GM18499 (cell line): ENCODE measurements at regions not wholly inside any gene's neighbourhood (a gene's known extent, or its start where the extent isn't known, plus 50 kb on each side); places are given as distances from the start of the nearest gene placed in this dataset.
"Not testable (repeated sequence)": the region's sequence is repeated elsewhere in the genome, so short reads cannot be mapped to it uniquely, and the experiment has no call there.

Experiments
- ATAC-seq: cut with Tn5 transposase; IDR thresholded peaks from one replicate; pipeline ENCODE4 v1.9.1; 2021; ENCODE audit warnings: moderate number of reproducible peaks; ENCODE audit not compliant: insufficient read depth, unreplicated experiment

DNA sequence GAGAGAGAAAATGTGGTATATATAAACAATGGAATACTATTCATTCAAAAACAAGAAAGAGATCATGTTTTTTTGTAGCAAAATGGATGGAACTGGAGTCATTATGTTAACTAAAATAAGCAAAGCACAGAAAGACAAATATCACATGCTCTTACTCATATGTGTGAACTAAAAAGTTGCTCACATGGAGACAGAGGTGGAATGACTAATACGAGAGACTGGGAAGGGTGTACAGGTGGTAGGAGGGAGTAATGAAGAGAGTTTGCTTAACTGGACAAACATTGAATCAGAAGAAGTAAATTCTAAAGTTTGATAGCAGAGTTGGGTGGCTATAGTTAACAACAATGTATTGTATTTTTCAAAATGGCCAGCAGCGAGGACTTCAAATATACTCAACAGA lies 1080.7 kb upstream of the CHAC2 start:
- ATAC-seq: no peak

DNA sequence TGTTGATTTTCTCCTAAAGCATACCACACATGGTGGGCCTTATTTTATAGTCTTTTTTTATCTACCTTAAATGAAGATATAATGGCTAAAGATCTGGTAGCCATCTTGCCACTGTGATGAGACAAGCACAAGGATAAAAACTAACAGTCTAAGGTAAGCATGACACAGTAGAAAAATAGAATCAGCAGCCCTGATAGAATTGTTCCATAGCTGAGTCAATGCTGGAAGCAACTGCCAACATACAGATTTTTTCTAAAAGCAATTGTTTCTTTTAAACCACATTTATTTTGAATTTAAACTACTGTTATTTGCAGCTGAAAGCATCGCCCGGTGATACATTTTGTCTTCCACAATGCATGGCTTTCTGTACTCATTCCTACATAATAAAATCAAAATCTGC lies 1091.5 kb upstream of the CHAC2 start:
- no peak for ATAC-seq

DNA sequence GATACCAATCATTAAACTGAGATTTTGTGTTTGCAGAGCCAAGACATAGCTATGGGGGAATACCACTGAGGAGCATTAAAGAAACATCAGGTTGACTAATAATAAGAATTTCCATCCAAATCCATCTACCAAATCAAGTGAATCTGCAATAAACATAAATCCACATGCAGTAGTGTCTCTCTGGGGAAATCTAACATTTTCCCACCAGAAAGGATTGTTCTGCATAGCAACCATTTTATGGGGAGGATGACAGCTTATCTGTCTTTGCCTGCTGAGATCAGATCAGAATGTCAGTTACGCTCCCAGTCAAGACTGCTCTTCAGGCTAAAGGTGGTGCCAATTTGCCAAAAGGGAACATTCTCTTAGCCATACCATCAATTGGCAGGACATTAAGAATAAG lies 1098.9 kb upstream of the CHAC2 start:
- ATAC-seq: no peak

DNA sequence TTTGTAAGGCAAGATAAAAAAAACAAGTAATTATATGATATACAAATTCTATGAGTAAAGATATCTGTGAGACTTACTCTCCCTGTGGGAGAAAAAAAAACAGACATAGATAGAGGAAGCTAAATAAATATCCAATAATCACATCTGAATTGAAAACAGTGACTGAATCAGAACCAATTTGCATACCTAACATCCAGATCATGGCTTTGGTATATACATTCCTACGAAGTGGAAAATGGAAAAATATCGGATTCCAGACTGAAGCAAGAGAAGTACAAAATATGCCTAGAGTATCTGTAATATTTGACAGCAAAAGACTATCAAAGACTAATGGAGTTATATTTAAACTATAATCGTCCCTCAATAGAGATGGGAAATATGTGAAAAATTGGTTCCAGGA lies 1108.1 kb upstream of the CHAC2 start:
- ATAC-seq: no peak

DNA sequence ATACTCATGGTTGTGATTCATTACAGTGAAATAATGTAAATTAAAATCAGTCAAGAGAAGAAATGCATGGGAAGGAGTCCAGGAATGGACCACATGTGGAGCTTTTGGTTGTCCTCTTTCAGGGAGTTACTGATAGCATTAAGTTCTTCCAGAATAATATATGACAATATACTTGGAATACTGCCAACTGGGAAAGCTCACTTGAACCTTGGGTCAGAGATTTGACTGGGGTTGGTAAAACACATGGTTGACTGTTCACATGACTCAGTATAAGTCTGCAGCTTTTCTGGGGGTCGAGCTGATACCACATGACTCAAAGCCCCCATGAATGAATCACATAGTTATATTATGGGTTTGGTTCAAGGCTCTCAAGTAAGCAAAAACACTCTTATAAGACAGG lies 1109.0 kb upstream of the CHAC2 start:
- ATAC-seq: no peak

DNA sequence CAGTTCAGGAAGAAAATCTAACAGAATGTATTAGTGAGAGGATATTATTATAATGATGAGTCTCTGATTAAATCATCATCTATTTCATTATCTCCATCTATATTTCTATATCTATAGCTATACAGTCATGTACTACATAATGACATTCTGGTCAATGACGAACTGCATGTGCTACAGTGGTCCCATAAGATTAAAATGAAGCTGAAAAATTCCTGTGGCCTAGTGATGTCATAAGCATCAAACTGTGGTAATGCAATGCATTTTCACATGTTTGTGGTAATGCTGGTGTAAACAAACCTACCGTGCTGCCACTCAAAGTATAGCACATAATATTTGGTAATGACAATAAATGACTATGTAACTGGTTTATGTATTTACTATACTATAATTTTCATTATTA lies 1127.9 kb upstream of the CHAC2 start:
- no peak for ATAC-seq

DNA sequence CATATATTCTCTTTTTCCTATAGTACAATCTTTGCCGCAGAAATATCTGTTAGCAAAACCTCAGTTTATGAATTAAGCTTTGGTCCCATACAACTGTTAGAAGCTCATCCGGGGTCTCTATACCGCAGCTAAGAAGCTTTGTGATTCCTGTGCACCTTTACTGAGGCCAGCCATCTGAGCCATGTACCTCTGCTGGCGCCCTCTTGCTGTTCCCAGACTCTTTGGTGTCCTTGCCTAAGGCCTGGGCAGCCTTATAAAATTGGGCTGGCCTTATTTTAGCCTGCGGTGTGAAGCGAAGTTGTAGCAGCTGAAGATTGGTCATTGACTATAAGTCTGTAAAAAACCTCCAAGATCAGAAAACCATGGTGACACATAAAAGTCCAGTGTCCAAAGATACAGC lies 1135.1 kb upstream of the CHAC2 start:
- ATAC-seq: no peak

DNA sequence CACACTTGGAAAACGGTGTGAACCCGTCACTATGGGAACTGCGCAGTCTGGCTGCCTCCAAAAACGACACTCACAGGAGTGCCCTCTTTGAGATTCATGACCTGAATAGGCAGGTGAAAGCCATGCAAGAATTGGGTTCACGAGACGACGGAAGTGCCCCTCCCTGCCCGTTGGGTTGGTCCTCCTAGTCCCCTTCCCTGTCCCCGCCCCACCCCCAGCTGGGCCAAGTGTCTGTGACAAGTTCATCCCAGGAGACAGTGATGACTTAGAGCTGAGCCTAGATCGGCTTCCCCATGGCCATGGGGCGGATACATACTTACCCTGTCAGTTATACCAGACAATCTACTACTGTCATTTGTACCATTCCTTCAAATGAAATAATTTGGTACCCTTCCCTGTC lies 1137.7 kb upstream of the CHAC2 start:
- no peak for ATAC-seq

DNA sequence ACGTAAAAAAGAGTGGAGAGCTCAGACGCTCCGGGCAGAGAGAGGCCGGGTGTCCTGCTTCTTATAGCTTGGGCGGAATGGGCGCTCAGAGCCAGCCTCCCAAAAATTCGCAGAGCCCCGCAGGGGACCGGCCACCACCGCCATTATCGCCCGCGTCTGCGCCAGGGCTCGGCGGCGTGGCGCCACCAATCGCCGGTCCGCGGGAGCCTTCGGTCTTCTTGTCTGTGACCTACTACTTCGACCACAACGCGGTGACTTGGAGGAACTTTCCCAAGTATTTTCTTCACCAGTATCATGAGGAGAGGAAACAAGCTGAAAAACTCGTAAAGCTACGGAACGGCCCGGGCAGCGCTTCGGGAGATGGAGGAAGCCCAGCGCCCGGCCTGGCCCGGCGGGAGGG lies 1138.1 kb upstream of the CHAC2 start:
- ATAC-seq: no peak

DNA sequence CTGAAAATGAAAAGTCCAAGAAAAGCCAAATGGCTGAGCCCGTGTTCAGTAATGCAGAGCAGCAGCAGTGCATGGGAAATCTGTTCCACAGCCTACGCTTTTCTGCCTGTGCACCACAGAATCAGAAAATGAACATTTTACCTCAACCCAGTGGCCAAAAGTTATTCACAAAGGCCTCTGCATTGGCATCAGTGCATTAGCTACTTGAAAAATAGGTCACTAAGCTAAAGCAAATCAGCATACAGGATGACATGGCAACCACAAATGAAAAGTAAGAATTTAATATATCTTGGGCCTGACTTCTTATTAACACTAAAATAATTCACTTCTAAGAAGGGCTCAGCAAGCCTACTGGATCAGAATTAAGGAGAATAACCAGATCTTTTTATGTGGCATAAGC lies 1145.3 kb upstream of the CHAC2 start:
- ATAC-seq: no peak

DNA sequence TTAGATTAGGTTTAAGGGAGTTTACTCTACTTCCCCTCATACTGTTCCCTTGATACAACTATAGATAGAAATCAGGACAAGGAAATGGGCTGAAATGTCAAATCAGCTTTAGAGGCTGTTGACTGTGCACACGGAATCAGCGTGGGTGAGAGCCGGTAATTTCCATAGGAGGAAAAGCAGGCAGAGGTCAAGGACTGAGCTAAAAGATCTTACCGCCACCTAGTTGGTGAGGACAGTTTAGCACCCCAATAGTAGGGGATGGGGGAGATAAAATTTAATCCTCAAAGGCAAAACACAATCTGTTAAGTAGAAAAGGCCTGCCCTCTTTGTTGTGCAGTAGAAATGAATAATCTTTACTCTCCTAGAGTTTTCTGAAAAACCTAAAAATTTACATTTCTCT lies 1154.5 kb upstream of the CHAC2 start:
- ATAC-seq: no peak

DNA sequence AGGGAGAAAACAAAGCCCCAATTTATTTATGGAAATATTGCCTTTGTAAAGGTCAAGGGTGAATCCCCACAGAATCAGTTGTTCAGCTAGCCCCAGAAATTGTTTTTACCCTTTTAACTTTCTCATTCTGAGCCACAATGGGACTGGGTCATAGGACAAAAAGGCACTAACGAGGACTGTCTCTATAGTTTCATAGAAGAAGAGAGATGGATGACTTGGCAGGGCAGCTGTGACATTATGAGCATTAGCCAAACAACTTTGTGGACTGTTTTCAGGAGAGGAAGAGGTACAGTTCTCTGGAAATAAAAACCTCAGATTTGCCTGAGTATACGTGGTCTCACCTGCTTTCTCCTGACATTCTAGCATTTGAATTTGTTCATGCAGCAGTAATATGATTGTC lies 1155.8 kb upstream of the CHAC2 start:
- ATAC-seq: no peak

DNA sequence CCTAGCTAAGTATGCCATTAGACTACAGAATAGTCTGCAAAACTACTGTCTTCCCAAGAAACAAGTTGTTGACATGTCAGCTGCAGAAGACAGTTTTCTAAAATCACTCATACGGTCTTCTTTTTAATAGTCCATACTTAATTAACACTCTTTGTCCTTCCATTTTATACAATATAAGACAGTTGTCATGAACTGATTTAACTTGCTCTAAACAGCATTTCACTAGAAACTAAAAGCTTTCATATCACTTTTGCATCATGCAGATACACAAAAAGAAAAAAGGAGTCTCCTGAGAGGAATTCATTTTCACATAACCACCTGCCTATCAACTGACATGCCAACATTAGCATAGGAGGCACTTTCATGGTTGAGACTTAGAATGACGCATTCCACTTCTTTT lies 1159.6 kb upstream of the CHAC2 start:
- ATAC-seq: no peak

DNA sequence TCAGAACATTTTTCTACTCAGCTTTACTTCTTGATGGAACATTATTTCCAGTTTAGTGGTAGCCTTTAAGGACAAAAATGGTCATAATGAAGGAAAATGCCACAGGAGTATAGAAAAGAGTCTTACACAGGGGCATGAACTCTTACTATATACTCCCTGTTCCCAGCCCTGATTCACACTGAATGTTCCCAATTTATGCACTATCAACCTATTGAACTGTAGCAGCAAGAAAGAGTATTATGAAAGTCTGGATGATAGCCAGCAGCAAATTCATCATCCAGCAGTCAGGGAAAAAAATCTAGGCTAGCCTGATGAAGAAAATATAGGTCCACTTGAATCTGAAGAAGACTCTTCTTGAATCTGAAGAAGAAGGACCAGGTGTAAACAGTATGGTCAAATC lies 1170.3 kb upstream of the CHAC2 start:
- ATAC-seq: no peak

DNA sequence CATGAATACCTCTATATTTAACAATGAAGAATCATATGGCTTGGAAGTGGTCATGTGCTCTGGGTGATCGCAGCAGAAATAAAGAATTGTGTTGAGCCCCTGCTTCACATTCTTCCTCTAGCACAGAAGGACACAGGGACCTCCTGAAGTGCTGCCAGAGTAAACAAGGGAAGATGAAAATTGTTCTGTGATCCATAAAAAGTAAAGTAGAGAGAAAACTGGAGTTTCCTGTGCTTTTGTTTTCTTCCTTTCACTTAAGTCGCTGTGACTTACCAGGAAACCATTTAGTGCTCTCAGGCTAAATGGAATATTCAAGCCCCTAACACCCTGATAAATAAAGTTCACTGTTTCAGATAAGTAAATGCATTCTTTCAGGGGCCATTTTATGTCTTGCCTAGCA lies 1173.6 kb upstream of the CHAC2 start:
- no peak for ATAC-seq

DNA sequence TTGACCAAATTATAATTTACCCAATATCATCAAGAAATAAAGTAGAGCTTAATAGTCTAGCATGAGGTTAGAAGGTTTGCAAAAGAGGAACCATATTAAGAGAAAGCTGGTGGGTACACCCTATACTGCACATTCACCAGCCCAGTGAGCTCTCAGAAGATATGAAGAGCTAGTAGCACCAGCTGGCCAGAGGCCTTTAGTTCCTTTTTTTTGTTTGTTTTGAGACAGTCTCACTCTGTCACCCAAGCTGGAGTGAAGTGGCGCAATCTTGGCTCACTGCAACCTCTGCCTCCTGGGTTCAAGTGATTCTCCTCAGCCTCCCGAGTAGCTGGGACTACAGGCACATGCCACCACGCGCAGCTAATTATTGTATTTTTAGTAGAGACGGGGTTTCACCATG lies 1183.5 kb upstream of the CHAC2 start:
- not testable (repeated sequence) for ATAC-seq

DNA sequence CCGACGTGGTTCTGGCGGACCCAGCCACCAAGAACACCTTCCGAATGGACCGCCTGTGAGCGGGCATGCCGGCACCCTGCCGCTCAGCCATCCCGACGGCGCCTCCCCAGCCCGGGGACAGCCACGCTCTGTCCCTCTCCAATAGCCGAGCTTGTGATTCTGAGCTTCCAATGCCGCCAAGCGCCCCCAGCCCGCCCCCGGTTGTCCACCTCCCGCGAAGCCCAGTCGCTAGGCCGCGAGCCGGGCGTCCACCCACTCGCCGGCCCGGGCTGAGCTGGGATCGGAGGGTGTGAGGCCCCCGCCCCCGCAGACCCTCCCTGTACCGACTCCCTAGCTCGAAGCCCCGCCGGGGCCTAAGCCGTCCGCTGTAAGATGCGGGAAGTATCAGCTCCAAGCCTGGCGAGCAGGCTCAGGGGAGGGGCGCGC lies 1195.1 kb upstream of the CHAC2 start:
- no peak for ATAC-seq

DNA sequence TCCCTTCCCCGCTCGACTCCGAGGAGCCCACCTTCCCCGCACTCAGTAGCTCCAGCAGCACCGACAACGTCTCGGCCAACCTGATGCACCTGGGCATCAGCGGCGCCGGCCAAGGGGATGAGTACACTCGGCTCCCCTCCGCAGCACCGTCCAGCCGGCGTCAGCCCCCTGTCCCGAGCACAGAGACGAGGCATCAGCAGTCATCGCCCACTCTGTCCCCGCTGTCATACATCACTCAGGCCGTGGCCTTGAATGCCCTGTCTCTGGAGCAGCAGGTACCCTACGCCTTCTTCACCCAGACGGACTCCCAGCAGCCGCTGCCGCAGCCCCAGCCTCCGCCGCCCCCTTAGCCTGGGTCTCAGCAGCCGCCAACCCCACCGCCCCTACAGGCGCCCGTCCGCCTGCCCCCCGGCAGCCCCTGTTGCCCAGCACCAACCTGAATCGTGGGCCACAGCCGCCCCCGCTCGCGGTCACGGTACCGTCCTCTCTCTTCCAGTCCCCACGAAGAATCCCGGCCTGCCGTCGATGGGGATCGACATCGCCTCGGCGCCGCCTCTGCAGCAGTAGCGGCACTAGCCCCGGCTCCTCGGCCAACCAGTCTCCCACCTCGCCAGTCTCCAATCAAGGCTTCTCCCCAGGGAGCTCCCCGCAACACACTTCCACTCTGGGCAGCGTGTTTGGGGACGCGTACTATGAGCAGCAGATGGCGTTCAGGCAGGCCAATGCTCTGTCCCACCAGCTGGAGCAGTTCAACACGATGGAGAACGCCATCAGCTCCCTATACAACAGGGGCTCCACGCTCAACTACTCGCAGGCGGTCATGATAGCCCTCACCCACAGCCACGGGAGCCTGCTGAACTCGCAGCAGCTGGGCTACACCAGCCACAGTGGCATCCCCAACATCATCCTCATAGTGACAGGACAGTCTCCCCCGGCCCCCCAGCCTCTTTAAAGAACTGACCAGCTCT lies 1195.9 kb upstream of the CHAC2 start:
- ATAC-seq: no peak

DNA sequence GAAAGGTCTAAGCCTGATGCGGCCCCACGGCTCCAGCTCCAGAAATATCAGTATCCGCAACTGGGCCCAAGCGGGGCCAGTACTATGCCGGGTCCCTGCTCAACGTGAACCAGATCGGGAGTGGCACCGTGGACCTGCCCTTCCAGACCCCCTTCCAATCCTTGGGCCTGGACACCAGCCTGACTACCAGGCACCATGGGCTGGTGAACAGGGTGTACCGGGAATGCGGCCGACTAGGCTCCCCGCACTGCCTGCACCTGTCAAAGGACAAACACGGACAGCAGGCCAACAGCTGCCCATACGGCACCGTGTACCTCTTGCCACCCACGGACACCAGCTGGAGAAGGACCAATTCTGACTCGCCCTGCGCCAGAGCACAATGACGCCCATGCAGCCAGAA lies 1196.9 kb upstream of the CHAC2 start:
- no peak for ATAC-seq

DNA sequence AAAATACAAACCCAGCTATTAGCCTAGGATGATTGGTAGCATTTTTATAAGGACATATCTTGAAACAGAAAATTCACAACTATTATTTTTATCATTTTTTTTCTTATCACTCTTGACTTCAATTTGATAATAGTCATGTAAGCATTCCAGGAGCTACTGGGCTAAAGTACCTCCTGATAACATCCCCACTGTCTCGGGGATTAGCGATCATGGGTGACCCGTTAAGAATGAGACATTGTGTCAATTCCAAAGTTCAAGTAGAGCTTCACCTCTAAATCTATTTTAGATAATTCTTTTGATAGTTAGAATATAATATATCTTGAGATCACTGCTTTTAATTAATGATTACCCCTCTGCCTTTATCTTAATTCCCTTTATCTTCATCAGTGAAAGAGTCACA lies 1204.5 kb upstream of the CHAC2 start:
- no peak for ATAC-seq

DNA sequence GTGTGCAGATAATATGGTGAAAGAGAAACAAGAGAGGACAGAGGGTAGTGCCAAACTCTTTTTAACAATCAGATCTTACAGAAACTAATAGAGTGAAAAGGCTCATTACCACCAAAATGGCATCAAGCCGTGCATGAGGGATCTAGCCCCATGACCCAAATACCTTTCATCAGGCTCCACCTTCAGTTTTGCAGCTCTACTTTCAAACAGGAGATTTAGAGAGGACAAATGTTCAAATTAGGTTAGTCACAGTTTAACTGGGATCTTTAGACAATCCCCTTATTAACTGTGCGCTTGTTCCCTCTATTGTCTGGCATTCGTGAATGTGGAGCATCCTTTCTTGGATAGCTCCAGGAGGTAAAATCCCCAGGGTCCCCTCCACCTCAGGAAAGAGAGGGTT lies 1209.3 kb upstream of the CHAC2 start:
- ATAC-seq: no peak

DNA sequence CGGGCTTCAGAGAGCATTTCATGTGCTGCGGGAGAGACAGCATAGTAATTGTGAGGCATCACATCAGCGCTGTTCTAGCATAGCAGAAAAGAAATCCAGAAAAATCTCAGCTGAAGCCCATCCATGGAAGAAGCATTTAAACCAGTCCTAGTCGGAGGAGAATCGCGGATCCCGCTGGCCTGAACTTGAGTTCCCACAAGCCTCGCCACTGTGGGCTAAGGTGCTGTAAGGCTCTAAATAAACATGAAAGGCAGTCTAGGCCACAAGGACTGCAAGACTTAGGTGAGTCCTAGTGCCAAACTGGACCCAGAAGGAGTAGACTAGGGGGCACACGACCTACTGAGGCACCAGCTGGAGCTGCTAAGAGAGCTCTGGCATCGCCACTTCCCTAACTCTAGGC lies 1225.3 kb upstream of the CHAC2 start:
- ATAC-seq: no peak
